Fibroblast of skin of back (primary cell): ENCODE measurements at regions not wholly inside any gene's neighbourhood (a gene's known extent, or its start where the extent isn't known, plus 50 kb on each side); places are given as distances from the start of the nearest gene placed in this dataset.
A peak's percentile ranks its signal among the peaks of the same experiment; 100 is the strongest.

Source experiments
- DNase-seq: peaks from one replicate; pipeline ENCODE4 v3.0.0-alpha.2; 2013

- no peak for DNase-seq
Observed at GRCh38 chr2:211068108-211068780, 511.8 kb downstream of the CPS1 start.

GRCh38 chr2:211070547-211070946, 514.1 kb downstream of the CPS1 start:
- no peak for DNase-seq

- DNase-seq = no peak
Observed at GRCh38 chr2:211077216-211077767, 520.9 kb downstream of the CPS1 start.

GRCh38 chr2:211084352-211084751, 528.0 kb downstream of the CPS1 start:
- DNase-seq = no peak

- DNase-seq = peak; percentile 39
Observed at GRCh38 chr2:211085056-211085680, 528.8 kb downstream of the CPS1 start.

- no peak for DNase-seq
Observed at GRCh38 chr2:211086049-211086448, 529.6 kb downstream of the CPS1 start.

- DNase-seq = no peak
Observed at GRCh38 chr2:211089127-211089526, 532.7 kb downstream of the CPS1 start.

- no peak for DNase-seq
Observed at GRCh38 chr2:211093743-211094303, 537.4 kb downstream of the CPS1 start.

- DNase-seq = no peak
Observed at GRCh38 chr2:211103989-211104388, 547.6 kb downstream of the CPS1 start.

- DNase-seq = no peak
Observed at GRCh38 chr2:211113334-211114175, 557.2 kb downstream of the CPS1 start.

GRCh38 chr2:211114826-211115455, 558.5 kb downstream of the CPS1 start:
- no peak for DNase-seq

GRCh38 chr2:211117026-211117425, 560.6 kb downstream of the CPS1 start:
- no peak for DNase-seq

- no peak for DNase-seq
Observed at GRCh38 chr2:211126256-211126655, 569.9 kb downstream of the CPS1 start.

- DNase-seq = no peak
Observed at GRCh38 chr2:211127501-211127900, 571.1 kb downstream of the CPS1 start.

GRCh38 chr2:211128287-211128686, 571.9 kb downstream of the CPS1 start:
- DNase-seq = no peak

GRCh38 chr2:211129798-211130197, 573.4 kb downstream of the CPS1 start:
- DNase-seq = no peak

- peak; percentile 3 for DNase-seq
Observed at GRCh38 chr2:211132046-211132445, 575.6 kb downstream of the CPS1 start.

GRCh38 chr2:211132573-211132972, 576.2 kb downstream of the CPS1 start:
- peak; percentile 45 for DNase-seq

GRCh38 chr2:211133766-211134165, 577.4 kb downstream of the CPS1 start:
- DNase-seq = peak; percentile 23

- DNase-seq = no peak
Observed at GRCh38 chr2:211138551-211138950, 582.2 kb downstream of the CPS1 start.

- peak; percentile 33 for DNase-seq
Observed at GRCh38 chr2:211141646-211142045, 585.2 kb downstream of the CPS1 start.

- peak; percentile 75 for DNase-seq
Observed at GRCh38 chr2:211144078-211144477, 587.7 kb downstream of the CPS1 start.
